ENCODE measurements at regions not wholly inside any gene's neighbourhood (a gene's known extent, or its start where the extent isn't known, plus 50 kb on each side); places are given as distances from the start of the nearest gene placed in this dataset.

- Histone ChIP-seq H3K4me1 (no peaks in the 10 kb centered on the region), H3K9me3 (peaks cover 0 to 6% of the 10 kb centered on the region in 2 donors), H3K36me3 (no peaks in the 10 kb centered on the region), H3K27ac (no peak overlapping the region), H3K27me3 (no peaks in the 10 kb centered on the region), H3K4me3 (no peak overlapping the region)
- no peak for DNase-seq (ENCODE audit: low spot score in 2 of 2)
- intact Hi-C loops (cut with DNase I; ENCODE audit: low total_unique reads): no loop called here
- no peak for TF ChIP-seq POLR2AphosphoS5 (IDR thresholded peaks at IDR 0.05)
- no peak for TF ChIP-seq POLR2A (IDR thresholded peaks at IDR 0.05)
- no peak for TF ChIP-seq CTCF (IDR thresholded peaks at IDR 0.05)
Observed at GRCh38 chr2:59857109-59857508, 696.3 kb downstream of the BCL11A start.

GRCh38 chr2:59856391-59856790 is 697.1 kb downstream of the BCL11A start:
- Histone ChIP-seq H3K27me3 (no peaks in the 10 kb centered on the region), H3K9me3 (peaks cover 0 to 2% of the 10 kb centered on the region in 2 donors), H3K4me3 (no peak overlapping the region), H3K27ac (no peak overlapping the region), H3K4me1 (no peaks in the 10 kb centered on the region), H3K36me3 (no peaks in the 10 kb centered on the region)
- DNase-seq (ENCODE audit: low spot score in 2 of 2): no peak
- intact Hi-C loops (cut with DNase I; ENCODE audit: low total_unique reads): no loop called here
- TF ChIP-seq CTCF (IDR thresholded peaks at IDR 0.05) (no peak), POLR2A (IDR thresholded peaks at IDR 0.05) (no peak), POLR2AphosphoS5 (IDR thresholded peaks at IDR 0.05) (no peak)

- intact Hi-C loops (cut with DNase I; ENCODE audit: low total_unique reads): no loop called here
- Histone ChIP-seq H3K9me3 (no peaks in the 10 kb centered on the region), H3K4me3 (no peak overlapping the region), H3K4me1 (no peaks in the 10 kb centered on the region), H3K27ac (no peak overlapping the region), H3K36me3 (no peaks in the 10 kb centered on the region), H3K27me3 (no peaks in the 10 kb centered on the region)
- no peak for DNase-seq (ENCODE audit: low spot score in 2 of 2)
- no peak for TF ChIP-seq CTCF (IDR thresholded peaks at IDR 0.05)
- TF ChIP-seq POLR2A (IDR thresholded peaks at IDR 0.05): no peak
- no peak for TF ChIP-seq POLR2AphosphoS5 (IDR thresholded peaks at IDR 0.05)
Observed at GRCh38 chr2:59853032-59853431, 700.4 kb downstream of the BCL11A start.

GRCh38 chr2:59851836-59852475 is 701.5 kb downstream of the BCL11A start:
- H3K27ac ChIP-seq: no peak overlapping the region
- intact Hi-C loops (cut with DNase I; ENCODE audit: low total_unique reads): no loop called here
- H3K9me3 ChIP-seq: no peaks in the 10 kb centered on the region
- no peaks in the 10 kb centered on the region for H3K36me3 ChIP-seq
- H3K27me3 ChIP-seq: no peaks in the 10 kb centered on the region
- no peaks in the 10 kb centered on the region for H3K4me1 ChIP-seq
- no peak overlapping the region for H3K4me3 ChIP-seq
- no peak for DNase-seq (ENCODE audit: low spot score in 2 of 2)
- no peak for TF ChIP-seq POLR2A (IDR thresholded peaks at IDR 0.05)

GRCh38 chr2:59850554-59850953 is 702.9 kb downstream of the BCL11A start:
- Histone ChIP-seq H3K9me3 (no peaks in the 10 kb centered on the region), H3K27me3 (no peaks in the 10 kb centered on the region), H3K27ac (no peak overlapping the region), H3K4me1 (no peaks in the 10 kb centered on the region), H3K4me3 (no peak overlapping the region), H3K36me3 (no peaks in the 10 kb centered on the region)
- TF ChIP-seq CTCF (IDR thresholded peaks at IDR 0.05): no peak
- TF ChIP-seq POLR2A (IDR thresholded peaks at IDR 0.05): no peak
- TF ChIP-seq POLR2AphosphoS5 (IDR thresholded peaks at IDR 0.05): no peak
- intact Hi-C loops (cut with DNase I; ENCODE audit: low total_unique reads): no loop called here
- no peak for DNase-seq (ENCODE audit: low spot score in 2 of 2)

- no peaks in the 10 kb centered on the region for H3K36me3 ChIP-seq
- intact Hi-C loops (cut with DNase I; ENCODE audit: low total_unique reads): no loop called here
- H3K4me3 ChIP-seq: no peak overlapping the region
- H3K9me3 ChIP-seq: no peaks in the 10 kb centered on the region
- TF ChIP-seq POLR2AphosphoS5 (IDR thresholded peaks at IDR 0.05): no peak
- no peak for TF ChIP-seq POLR2A (IDR thresholded peaks at IDR 0.05)
- no peak for TF ChIP-seq CTCF (IDR thresholded peaks at IDR 0.05)
- H3K27ac ChIP-seq: no peak overlapping the region
- no peaks in the 10 kb centered on the region for H3K4me1 ChIP-seq
- H3K27me3 ChIP-seq: no peaks in the 10 kb centered on the region
- no peak for DNase-seq (ENCODE audit: low spot score in 2 of 2)
Observed at GRCh38 chr2:59833941-59834340, 719.5 kb downstream of the BCL11A start.
